GM12892 (cell line): ENCODE measurements at regions not wholly inside any gene's neighbourhood (a gene's known extent, or its start where the extent isn't known, plus 50 kb on each side); places are given as distances from the start of the nearest gene placed in this dataset.

Experiments
- POLR2A ChIP-seq: IDR thresholded peaks from 2 replicates; pipeline ENCODE4 v1.6.1; 2011; ENCODE audit warnings: low read depth, low read length, control low read depth
- POLR2AphosphoS5 ChIP-seq: IDR thresholded peaks from 2 replicates; pipeline ENCODE4 v1.6.1; 2011; ENCODE audit warnings: low read depth, low read length, control low read depth

DNA sequence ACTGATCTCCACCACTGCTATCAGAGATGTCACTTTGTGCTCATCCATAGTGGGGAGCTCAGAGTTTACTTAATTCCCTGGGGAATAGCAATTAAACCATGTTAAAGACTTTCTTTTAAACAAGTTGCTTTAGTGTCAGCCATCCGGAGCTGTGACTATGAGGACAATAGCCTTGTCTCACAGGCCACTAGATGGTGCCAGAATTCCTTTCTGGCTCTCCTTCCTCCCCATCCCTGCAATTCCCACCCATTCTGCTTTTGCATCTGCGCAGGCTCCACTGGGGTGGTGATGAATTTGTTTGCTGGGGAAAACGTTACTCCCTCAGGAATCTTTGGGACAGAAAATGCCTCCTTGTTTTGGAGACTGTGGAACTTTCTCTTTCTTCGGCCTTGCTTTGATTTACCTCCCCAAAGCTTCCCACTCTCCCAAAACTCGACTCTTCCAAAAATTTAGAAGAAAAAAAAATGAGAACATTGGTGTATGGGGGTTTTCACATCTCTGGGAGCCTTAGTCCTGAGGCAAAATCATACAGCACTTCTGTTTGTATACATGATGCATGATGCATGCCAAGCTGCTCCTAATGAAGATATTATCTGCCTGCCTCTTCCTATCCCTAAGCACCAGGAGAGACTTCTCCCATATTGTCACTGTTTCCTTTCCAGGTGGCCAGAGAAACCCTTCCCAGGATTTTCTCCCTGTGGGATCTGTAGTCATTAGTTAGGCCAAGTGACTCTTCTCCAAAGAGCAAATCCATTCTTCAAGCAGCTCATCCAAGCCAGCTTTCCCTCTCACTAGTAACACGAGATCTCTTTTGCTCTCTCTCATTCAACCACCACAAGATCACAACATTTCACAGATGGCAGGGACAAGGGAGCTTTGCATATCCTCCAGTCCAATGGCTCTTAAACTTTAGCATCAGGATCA lies 466.1 kb downstream of the TLR4 start:
- TF ChIP-seq POLR2A (no peak), POLR2AphosphoS5 (no peak)
